ENCODE measurements at regions not wholly inside any gene's neighbourhood (a gene's known extent, or its start where the extent isn't known, plus 50 kb on each side); places are given as distances from the start of the nearest gene placed in this dataset.

- intact Hi-C loops (cut with DNase I; ENCODE audit: low total_unique reads): no loop called here
- no peak for DNase-seq
Measured at GRCh38 chr10:106111246-106111645, 1053.3 kb downstream of the SORCS1 start.

DNA sequence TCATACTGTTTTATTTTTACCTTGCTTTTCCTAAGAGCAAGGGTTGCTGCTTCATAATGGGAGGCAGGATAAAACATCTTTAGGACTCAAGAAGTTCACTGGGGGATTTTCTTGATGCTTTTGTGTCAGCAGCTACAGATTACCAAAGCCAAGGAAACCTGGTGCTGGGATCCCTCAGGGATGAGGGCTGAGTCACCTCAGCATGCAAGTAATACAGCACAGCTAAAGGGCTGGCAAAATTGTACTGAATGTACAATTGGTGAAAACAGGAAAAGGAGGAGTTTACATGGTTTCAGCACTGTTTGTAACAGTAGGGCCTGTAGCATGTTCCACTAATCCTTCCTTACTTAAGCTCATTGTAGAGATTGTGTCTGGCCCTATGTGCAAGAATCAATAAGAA lies 1056.8 kb downstream of the SORCS1 start:
- Histone ChIP-seq H3K4me3 (no peak overlapping the region), H3K27me3 (no peaks in the 10 kb centered on the region), H3K27ac (no peak overlapping the region), H3K9me3 (no peaks in the 10 kb centered on the region), H3K36me3 (no peaks in the 10 kb centered on the region), H3K4me1 (no peaks in the 10 kb centered on the region)
- intact Hi-C loops (cut with DNase I; ENCODE audit: low total_unique reads): no loop called here
- no peak for DNase-seq
- no peak for TF ChIP-seq POLR2A (IDR thresholded peaks at IDR 0.05)
- no peak for TF ChIP-seq EP300 (IDR thresholded peaks at IDR 0.05)
- TF ChIP-seq POLR2AphosphoS5 (IDR thresholded peaks at IDR 0.05): no peak
- TF ChIP-seq CTCF (IDR thresholded peaks at IDR 0.05): no peak

More at GRCh38 chr10:106111246-106111645, 1053.3 kb downstream of the SORCS1 start:
- Histone ChIP-seq H3K9me3 (peaks cover 0 to 18% (median under 1%) of the 10 kb centered on the region in 4 donors), H3K4me3 (no peak overlapping the region), H3K27me3 (no peaks in the 10 kb centered on the region), H3K36me3 (no peaks in the 10 kb centered on the region), H3K4me1 (no peaks in the 10 kb centered on the region), H3K27ac (no peak overlapping the region)
- no peak for TF ChIP-seq POLR2AphosphoS5 (IDR thresholded peaks at IDR 0.05)
- no peak for TF ChIP-seq EP300 (IDR thresholded peaks at IDR 0.05)
- no peak for TF ChIP-seq POLR2A (IDR thresholded peaks at IDR 0.05)
- no peak for TF ChIP-seq CTCF (IDR thresholded peaks at IDR 0.05)
- 25 to 57% (median 38%) methylated on average over 1 of the region's 1 CpG for WGBS, 5 donors

- H3K27ac ChIP-seq: no peak overlapping the region
- intact Hi-C loops (cut with DNase I; ENCODE audit: low total_unique reads): no loop called here
- no peaks in the 10 kb centered on the region for H3K27me3 ChIP-seq
- H3K36me3 ChIP-seq: no peaks in the 10 kb centered on the region
- H3K9me3 ChIP-seq: no peaks in the 10 kb centered on the region
- DNase-seq: no peak
- no peaks in the 10 kb centered on the region for H3K4me1 ChIP-seq
- WGBS, 5 donors: 41 to 59% (median 56%) methylated on average over 2 of the region's 2 CpGs
- no peak overlapping the region for H3K4me3 ChIP-seq
- TF ChIP-seq CTCF (IDR thresholded peaks at IDR 0.05) (no peak), POLR2AphosphoS5 (IDR thresholded peaks at IDR 0.05) (no peak), POLR2A (IDR thresholded peaks at IDR 0.05) (no peak), EP300 (IDR thresholded peaks at IDR 0.05) (no peak)
Measured at GRCh38 chr10:106106114-106106513, 1058.4 kb downstream of the SORCS1 start.

DNA sequence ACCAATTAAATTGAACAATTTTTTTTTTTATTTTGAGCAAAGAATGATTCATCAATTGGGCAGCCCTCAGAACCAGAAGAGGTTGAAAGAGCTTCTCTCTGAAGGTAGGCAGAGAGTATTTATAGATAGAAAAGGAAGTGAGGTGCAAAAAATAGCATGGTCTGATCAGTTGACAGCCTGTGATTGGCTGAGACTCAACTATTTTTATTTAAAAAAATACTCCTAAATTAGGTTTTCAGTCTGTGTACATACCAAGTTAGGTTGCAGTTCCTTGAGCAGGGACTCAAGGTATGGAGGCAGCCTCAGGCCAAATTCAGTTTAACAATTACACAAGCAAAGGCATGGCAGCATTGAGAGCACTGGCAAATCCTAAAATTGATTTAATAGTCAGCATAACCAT lies 1074.7 kb downstream of the SORCS1 start:
- intact Hi-C loops (cut with DNase I; ENCODE audit: low total_unique reads): no loop called here
- H3K9me3 ChIP-seq: no peaks in the 10 kb centered on the region
- TF ChIP-seq POLR2AphosphoS5 (IDR thresholded peaks at IDR 0.05): no peak
- TF ChIP-seq CTCF (IDR thresholded peaks at IDR 0.05): no peak
- TF ChIP-seq POLR2A (IDR thresholded peaks at IDR 0.05): no peak
- TF ChIP-seq EP300 (IDR thresholded peaks at IDR 0.05): no peak
- H3K4me1 ChIP-seq: no peaks in the 10 kb centered on the region
- no peak overlapping the region for H3K27ac ChIP-seq
- DNase-seq: no peak
- H3K4me3 ChIP-seq: no peak overlapping the region
- no peaks in the 10 kb centered on the region for H3K27me3 ChIP-seq
- H3K36me3 ChIP-seq: no peaks in the 10 kb centered on the region
